ENCODE measurements at regions not wholly inside any gene's neighbourhood (a gene's known extent, or its start where the extent isn't known, plus 50 kb on each side); places are given as distances from the start of the nearest gene placed in this dataset.

DNA sequence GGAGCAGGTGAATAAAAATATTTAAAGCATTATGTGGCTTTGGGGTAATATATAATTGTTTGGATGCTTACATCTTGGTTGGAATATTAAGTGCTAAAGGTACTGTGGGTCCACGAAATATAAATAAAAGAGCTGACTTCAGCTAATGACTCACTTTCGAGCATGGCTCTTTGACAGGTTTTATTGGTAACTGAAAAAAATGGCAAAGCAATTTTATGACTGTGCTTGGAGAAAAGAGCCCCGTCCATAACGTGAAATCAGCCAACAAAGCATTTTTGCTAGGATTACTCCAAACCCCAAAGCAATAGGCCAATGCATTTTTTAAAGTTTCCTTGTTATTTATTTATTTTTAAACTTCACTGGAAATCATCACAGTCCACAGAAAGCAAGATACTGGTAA, 397.2 kb upstream of the CDH19 start:
- ATAC-seq: no peak
- ChIA-PET POLR2A (no interaction called here), CTCF (no interaction called here)
- Mint-ChIP-seq H3K9me3 (no peaks in the 10 kb centered on the region), H3K27me3 (ENCODE audit: low read depth) (no peaks in the 10 kb centered on the region), H3K4me1 (no peaks in the 10 kb centered on the region), H3K4me3 (no peak overlapping the region), H3K27ac (no peak overlapping the region), H3K36me3 (no peaks in the 10 kb centered on the region)
- no peak for DNase-seq (ENCODE audit: low spot score)
- no peak for TF ChIP-seq TCF7 (CRISPR knock-in tag; IDR thresholded peaks at IDR 0.05; ENCODE audit: low read depth)
- TF ChIP-seq, protein P1, sequence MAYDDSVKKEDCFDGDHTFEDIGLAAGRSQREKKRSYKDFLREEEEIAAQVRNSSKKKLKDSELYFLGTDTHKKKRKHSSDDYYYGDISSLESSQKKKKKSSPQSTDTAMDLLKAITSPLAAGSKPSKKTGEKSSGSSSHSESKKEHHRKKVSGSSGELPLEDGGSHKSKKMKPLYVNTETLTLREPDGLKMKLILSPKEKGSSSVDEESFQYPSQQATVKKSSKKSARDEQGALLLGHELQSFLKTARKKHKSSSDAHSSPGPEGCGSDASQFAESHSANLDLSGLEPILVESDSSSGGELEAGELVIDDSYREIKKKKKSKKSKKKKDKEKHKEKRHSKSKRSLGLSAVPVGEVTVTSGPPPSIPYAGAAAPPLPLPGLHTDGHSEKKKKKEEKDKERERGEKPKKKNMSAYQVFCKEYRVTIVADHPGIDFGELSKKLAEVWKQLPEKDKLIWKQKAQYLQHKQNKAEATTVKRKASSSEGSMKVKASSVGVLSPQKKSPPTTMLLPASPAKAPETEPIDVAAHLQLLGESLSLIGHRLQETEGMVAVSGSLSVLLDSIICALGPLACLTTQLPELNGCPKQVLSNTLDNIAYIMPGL (CRISPR knock-in tag; IDR thresholded peaks at IDR 0.05): no peak
- TF ChIP-seq NFE2L1 (CRISPR knock-in tag; IDR thresholded peaks at IDR 0.05): no peak
- TF ChIP-seq FOXP1 (CRISPR knock-in tag; IDR thresholded peaks at IDR 0.05; ENCODE audit: borderline replicate concordance): no peak
- TF ChIP-seq, protein P2, sequence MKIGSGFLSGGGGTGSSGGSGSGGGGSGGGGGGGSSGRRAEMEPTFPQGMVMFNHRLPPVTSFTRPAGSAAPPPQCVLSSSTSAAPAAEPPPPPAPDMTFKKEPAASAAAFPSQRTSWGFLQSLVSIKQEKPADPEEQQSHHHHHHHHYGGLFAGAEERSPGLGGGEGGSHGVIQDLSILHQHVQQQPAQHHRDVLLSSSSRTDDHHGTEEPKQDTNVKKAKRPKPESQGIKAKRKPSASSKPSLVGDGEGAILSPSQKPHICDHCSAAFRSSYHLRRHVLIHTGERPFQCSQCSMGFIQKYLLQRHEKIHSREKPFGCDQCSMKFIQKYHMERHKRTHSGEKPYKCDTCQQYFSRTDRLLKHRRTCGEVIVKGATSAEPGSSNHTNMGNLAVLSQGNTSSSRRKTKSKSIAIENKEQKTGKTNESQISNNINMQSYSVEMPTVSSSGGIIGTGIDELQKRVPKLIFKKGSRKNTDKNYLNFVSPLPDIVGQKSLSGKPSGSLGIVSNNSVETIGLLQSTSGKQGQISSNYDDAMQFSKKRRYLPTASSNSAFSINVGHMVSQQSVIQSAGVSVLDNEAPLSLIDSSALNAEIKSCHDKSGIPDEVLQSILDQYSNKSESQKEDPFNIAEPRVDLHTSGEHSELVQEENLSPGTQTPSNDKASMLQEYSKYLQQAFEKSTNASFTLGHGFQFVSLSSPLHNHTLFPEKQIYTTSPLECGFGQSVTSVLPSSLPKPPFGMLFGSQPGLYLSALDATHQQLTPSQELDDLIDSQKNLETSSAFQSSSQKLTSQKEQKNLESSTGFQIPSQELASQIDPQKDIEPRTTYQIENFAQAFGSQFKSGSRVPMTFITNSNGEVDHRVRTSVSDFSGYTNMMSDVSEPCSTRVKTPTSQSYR (CRISPR knock-in tag; IDR thresholded peaks at IDR 0.05): no peak
- TF ChIP-seq RELA (CRISPR knock-in tag; IDR thresholded peaks at IDR 0.05; ENCODE audit: borderline replicate concordance): no peak
- no peak for TF ChIP-seq CREM (CRISPR knock-in tag; IDR thresholded peaks at IDR 0.05)
- no peak for TF ChIP-seq PRRX2 (CRISPR knock-in tag; IDR thresholded peaks at IDR 0.05)
- TF ChIP-seq, protein P3, sequence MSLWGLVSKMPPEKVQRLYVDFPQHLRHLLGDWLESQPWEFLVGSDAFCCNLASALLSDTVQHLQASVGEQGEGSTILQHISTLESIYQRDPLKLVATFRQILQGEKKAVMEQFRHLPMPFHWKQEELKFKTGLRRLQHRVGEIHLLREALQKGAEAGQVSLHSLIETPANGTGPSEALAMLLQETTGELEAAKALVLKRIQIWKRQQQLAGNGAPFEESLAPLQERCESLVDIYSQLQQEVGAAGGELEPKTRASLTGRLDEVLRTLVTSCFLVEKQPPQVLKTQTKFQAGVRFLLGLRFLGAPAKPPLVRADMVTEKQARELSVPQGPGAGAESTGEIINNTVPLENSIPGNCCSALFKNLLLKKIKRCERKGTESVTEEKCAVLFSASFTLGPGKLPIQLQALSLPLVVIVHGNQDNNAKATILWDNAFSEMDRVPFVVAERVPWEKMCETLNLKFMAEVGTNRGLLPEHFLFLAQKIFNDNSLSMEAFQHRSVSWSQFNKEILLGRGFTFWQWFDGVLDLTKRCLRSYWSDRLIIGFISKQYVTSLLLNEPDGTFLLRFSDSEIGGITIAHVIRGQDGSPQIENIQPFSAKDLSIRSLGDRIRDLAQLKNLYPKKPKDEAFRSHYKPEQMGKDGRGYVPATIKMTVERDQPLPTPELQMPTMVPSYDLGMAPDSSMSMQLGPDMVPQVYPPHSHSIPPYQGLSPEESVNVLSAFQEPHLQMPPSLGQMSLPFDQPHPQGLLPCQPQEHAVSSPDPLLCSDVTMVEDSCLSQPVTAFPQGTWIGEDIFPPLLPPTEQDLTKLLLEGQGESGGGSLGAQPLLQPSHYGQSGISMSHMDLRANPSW (CRISPR knock-in tag; conservative IDR thresholded peaks at IDR 0.05; ENCODE audit: low read depth): no peak
- TF ChIP-seq, protein P4, sequence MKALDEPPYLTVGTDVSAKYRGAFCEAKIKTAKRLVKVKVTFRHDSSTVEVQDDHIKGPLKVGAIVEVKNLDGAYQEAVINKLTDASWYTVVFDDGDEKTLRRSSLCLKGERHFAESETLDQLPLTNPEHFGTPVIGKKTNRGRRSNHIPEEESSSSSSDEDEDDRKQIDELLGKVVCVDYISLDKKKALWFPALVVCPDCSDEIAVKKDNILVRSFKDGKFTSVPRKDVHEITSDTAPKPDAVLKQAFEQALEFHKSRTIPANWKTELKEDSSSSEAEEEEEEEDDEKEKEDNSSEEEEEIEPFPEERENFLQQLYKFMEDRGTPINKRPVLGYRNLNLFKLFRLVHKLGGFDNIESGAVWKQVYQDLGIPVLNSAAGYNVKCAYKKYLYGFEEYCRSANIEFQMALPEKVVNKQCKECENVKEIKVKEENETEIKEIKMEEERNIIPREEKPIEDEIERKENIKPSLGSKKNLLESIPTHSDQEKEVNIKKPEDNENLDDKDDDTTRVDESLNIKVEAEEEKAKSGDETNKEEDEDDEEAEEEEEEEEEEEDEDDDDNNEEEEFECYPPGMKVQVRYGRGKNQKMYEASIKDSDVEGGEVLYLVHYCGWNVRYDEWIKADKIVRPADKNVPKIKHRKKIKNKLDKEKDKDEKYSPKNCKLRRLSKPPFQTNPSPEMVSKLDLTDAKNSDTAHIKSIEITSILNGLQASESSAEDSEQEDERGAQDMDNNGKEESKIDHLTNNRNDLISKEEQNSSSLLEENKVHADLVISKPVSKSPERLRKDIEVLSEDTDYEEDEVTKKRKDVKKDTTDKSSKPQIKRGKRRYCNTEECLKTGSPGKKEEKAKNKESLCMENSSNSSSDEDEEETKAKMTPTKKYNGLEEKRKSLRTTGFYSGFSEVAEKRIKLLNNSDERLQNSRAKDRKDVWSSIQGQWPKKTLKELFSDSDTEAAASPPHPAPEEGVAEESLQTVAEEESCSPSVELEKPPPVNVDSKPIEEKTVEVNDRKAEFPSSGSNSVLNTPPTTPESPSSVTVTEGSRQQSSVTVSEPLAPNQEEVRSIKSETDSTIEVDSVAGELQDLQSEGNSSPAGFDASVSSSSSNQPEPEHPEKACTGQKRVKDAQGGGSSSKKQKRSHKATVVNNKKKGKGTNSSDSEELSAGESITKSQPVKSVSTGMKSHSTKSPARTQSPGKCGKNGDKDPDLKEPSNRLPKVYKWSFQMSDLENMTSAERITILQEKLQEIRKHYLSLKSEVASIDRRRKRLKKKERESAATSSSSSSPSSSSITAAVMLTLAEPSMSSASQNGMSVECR (CRISPR knock-in tag; IDR thresholded peaks at IDR 0.05; ENCODE audit: borderline replicate concordance): no peak
- no peak for TF ChIP-seq CBFB (CRISPR knock-in tag; IDR thresholded peaks at IDR 0.05; ENCODE audit: low read depth)
- TF ChIP-seq, protein P5, sequence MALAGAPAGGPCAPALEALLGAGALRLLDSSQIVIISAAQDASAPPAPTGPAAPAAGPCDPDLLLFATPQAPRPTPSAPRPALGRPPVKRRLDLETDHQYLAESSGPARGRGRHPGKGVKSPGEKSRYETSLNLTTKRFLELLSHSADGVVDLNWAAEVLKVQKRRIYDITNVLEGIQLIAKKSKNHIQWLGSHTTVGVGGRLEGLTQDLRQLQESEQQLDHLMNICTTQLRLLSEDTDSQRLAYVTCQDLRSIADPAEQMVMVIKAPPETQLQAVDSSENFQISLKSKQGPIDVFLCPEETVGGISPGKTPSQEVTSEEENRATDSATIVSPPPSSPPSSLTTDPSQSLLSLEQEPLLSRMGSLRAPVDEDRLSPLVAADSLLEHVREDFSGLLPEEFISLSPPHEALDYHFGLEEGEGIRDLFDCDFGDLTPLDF (CRISPR knock-in tag; IDR thresholded peaks at IDR 0.05): no peak
- no peak for TF ChIP-seq SMAD4 (CRISPR knock-in tag; IDR thresholded peaks at IDR 0.05)
- TF ChIP-seq FOXJ3 (CRISPR knock-in tag; IDR thresholded peaks at IDR 0.05; ENCODE audit: borderline replicate concordance): no peak
- no peak for TF ChIP-seq NR3C1 (CRISPR knock-in tag; conservative IDR thresholded peaks at IDR 0.05; ENCODE audit: low read depth)
- no peak for TF ChIP-seq RORB (CRISPR knock-in tag; IDR thresholded peaks at IDR 0.05)
- no peak for TF ChIP-seq GABPB1 (CRISPR knock-in tag; IDR thresholded peaks at IDR 0.05)
- no peak for TF ChIP-seq TEAD4 (CRISPR knock-in tag; IDR thresholded peaks at IDR 0.05)
- no peak for TF ChIP-seq KAT7 (CRISPR knock-in tag; IDR thresholded peaks at IDR 0.05; ENCODE audit: borderline replicate concordance)
